ENCODE measurements at regions not wholly inside any gene's neighbourhood (a gene's known extent, or its start where the extent isn't known, plus 50 kb on each side); places are given as distances from the start of the nearest gene placed in this dataset.

GRCh38 chr4:86451560-86452330 lies 91.9 kb upstream of the MAPK10 start:
- TF ChIP-seq CTCF (IDR thresholded peaks at IDR 0.05) (no peak), POLR2A (IDR thresholded peaks at IDR 0.05) (no peak), POLR2AphosphoS5 (IDR thresholded peaks at IDR 0.05) (no peak)
